GM12878 (cell line): ENCODE measurements at regions not wholly inside any gene's neighbourhood (a gene's known extent, or its start where the extent isn't known, plus 50 kb on each side); places are given as distances from the start of the nearest gene placed in this dataset.

Source experiments
- ATAC-seq: fragments of 200-7000 bp; cut with Tn5 transposase; 3 replicates; pipeline ENCODE4 v1.9.1; 2020; ENCODE audit warnings: mild to moderate bottlenecking, moderate library complexity
- BruUV-seq: library from RNA; stranded (reverse); fragments of 400-500 nt; replicated peaks from 2 replicates; lab custom pipeline; 2021; lab: Mats Ljungman, UMichigan
- CTCF ChIA-PET: fragments of 300-600 bp; sonication (Branson Sonifier 250); formaldehyde crosslinking; extraction: SDS; loops from one replicate; lab custom pipeline; 2021; ENCODE audit warnings: inconsistent platforms; lab: Yijun Ruan, JAX
- POLR2A ChIA-PET: fragments of 350-600 bp; formaldehyde crosslinking; extraction: SDS; loops from one replicate; lab custom pipeline; 2021; ENCODE audit warnings: inconsistent platforms; lab: Charles Lee
- RAD21 ChIA-PET: fragments of 300-600 bp; sonication (Branson Sonifier 250); formaldehyde crosslinking; loops from one replicate; lab custom pipeline; 2023; ENCODE audit warnings: antibody characterized with exemption; ENCODE audit not compliant: unreplicated experiment; lab: Charles Lee
- SMC1A ChIA-PET: fragments of 300-600 bp; sonication (Branson Sonifier 250); formaldehyde crosslinking; loops from one replicate; lab custom pipeline; 2023; ENCODE audit not compliant: unreplicated experiment, uncharacterized antibody; lab: Charles Lee
- DNase-seq: peaks from one replicate; pipeline ENCODE4 v3.0.0-alpha.2; 2011; ENCODE audit warnings: low read depth, low spot score
- FAIRE-seq: peaks from 3 replicates; lab custom pipeline; 2011; peaks lifted over from hg19 to GRCh38; lab: Jason Lieb, UNC
- H2AFZ ChIP-seq: 2 replicates; pipeline ENCODE4 v1.6.0; 2011; ENCODE audit warnings: low read depth, low read length, control low read depth; ENCODE audit not compliant: control insufficient read depth
- H3K27ac ChIP-seq: 2 replicates; pipeline ENCODE4 v1.5.1; 2011; ENCODE audit warnings: control low read depth; ENCODE audit not compliant: control insufficient read depth, insufficient read depth
- H3K27me3 ChIP-seq, 2 experiments: replicated peaks in 1 of 2; 2 replicates each; pipeline versions ENCODE4 v1.6.0 to v1.6.1; 2011; ENCODE audit warnings: low read length in 1 of 2; ENCODE audit not compliant: control insufficient read depth in 2 of 2, insufficient read depth in 2 of 2
- H3K36me3 ChIP-seq, 2 experiments: 2 replicates each; pipeline ENCODE4 v1.5.1; 2011; ENCODE audit warnings: low read length in 1 of 2; ENCODE audit not compliant: control insufficient read depth in 2 of 2, insufficient read depth in 2 of 2
- H3K4me1 ChIP-seq: 2 replicates; pipeline ENCODE4 v1.6.1; 2011; ENCODE audit warnings: mild to moderate bottlenecking, low read length, moderate library complexity, mixed read lengths; ENCODE audit not compliant: control insufficient read depth, insufficient read depth
- H3K4me2 ChIP-seq: 2 replicates; pipeline ENCODE4 v1.6.0; 2011; ENCODE audit warnings: control low read depth; ENCODE audit not compliant: control insufficient read depth, insufficient read depth
- H3K4me3 ChIP-seq: fragments of 200-600 bp; sonication (generic); 2 replicates; pipeline ENCODE4 v1.5.1; 2016
- H3K79me2 ChIP-seq: 2 replicates; pipeline ENCODE4 v1.6.0; 2011; ENCODE audit warnings: low read length; ENCODE audit not compliant: control insufficient read depth, insufficient read depth
- H3K9ac ChIP-seq: 2 replicates; pipeline ENCODE4 v1.8.0; 2011; ENCODE audit warnings: low read length, control low read depth, mixed read lengths; ENCODE audit not compliant: control insufficient read depth, insufficient read depth
- H3K9me3 ChIP-seq: replicated peaks from 3 replicates; pipeline ENCODE4 v1.5.1; 2011; ENCODE audit warnings: mild to moderate bottlenecking, low read length; ENCODE audit not compliant: control insufficient read depth, insufficient read depth
- H4K20me1 ChIP-seq: 2 replicates; pipeline ENCODE4 v1.6.0; 2011; ENCODE audit not compliant: control insufficient read depth, insufficient read depth
- CHD2 ChIP-seq: IDR thresholded peaks from 2 replicates; pipeline ENCODE4 v1.6.1; 2011; ENCODE audit warnings: low read depth, low read length, improper control_type of control experiment, borderline replicate concordance
- CREM ChIP-seq: IDR thresholded peaks from 2 replicates; pipeline ENCODE4 v1.6.1; 2014; ENCODE audit warnings: antibody characterized with exemption, low read depth
- HDGF ChIP-seq: fragments of 450-650 bp; IDR thresholded peaks from 2 replicates; pipeline ENCODE4 v1.6.1; 2016; ENCODE audit warnings: antibody characterized with exemption
- IKZF2 ChIP-seq, 2 experiments: fragments of 450-650 bp; IDR thresholded peaks; 2 replicates each; pipeline ENCODE4 v1.6.1; 2017; ENCODE audit warnings: mild to moderate bottlenecking in 2 of 2, moderate library complexity in 2 of 2
- JUNB ChIP-seq: IDR thresholded peaks from 2 replicates; pipeline ENCODE4 v1.6.1; 2016; ENCODE audit warnings: antibody characterized with exemption, mild to moderate bottlenecking
- MYB ChIP-seq: fragments of 150-350 bp; IDR thresholded peaks from 2 replicates; pipeline ENCODE4 v1.6.1; 2014; ENCODE audit warnings: mild to moderate bottlenecking, low read depth, low read length, borderline replicate concordance
- NFXL1 ChIP-seq: fragments of 450-650 bp; IDR thresholded peaks from 2 replicates; pipeline ENCODE4 v1.6.1; 2017; ENCODE audit warnings: antibody characterized with exemption, mild to moderate bottlenecking, borderline replicate concordance
- POLR2AphosphoS5 ChIP-seq: IDR thresholded peaks from 2 replicates; pipeline ENCODE4 v1.6.1; 2011; ENCODE audit warnings: mild to moderate bottlenecking, low read length, inconsistent platforms
- RAD21 ChIP-seq: IDR thresholded peaks from 2 replicates; pipeline ENCODE4 v1.6.1; 2011; ENCODE audit warnings: mild to moderate bottlenecking, low read depth, low read length, moderate library complexity; ENCODE audit not compliant: insufficient read depth
- SMAD1 ChIP-seq: fragments of 450-650 bp; IDR thresholded peaks from 2 replicates; pipeline ENCODE4 v1.6.1; 2018; ENCODE audit warnings: mild to moderate bottlenecking, low read depth; ENCODE audit not compliant: partially characterized antibody
- SMAD5 ChIP-seq: IDR thresholded peaks from 2 replicates; pipeline ENCODE4 v1.6.1; 2016; ENCODE audit warnings: antibody characterized with exemption, low read depth
- SMC3 ChIP-seq: IDR thresholded peaks from 2 replicates; pipeline ENCODE4 v1.6.1; 2011; ENCODE audit warnings: low read length, improper control_type of control experiment, borderline replicate concordance
- ZNF217 ChIP-seq: fragments of 450-650 bp; IDR thresholded peaks from 2 replicates; pipeline ENCODE4 v1.6.1; 2017; ENCODE audit warnings: antibody characterized with exemption, mild to moderate bottlenecking
- ZNF274 ChIP-seq: IDR thresholded peaks from one replicate; pipeline ENCODE4 v1.8.0; 2011; ENCODE audit not compliant: insufficient read length, insufficient read depth
- WGBS: methylation state at CpG from one replicate; pipeline ENCODE4 v1.1.6; 2016; ENCODE audit warnings: low lambda C conversion rate; ENCODE audit not compliant: insufficient replicate concordance, insufficient coverage; ENCODE audit errors: missing lambda C conversion rate; 5-methylcytosine and 5-hydroxymethylcytosine counted together
- in situ Hi-C: fragments of 300-500 bp; cut with MboI; formaldehyde crosslinking; loops from 9 replicates; pipeline ENCODE4 v1.14.3; 2018; ENCODE audit warnings: mixed read lengths
- intact Hi-C: fragments of 100-400 bp; cut with micrococcal nuclease; formaldehyde crosslinking; loops from one replicate; pipeline ENCODE4 v1.14.2; 2022; ENCODE audit not compliant: unreplicated experiment
- TF ChIP-seq, protein P1 (sequence below): IDR thresholded peaks from 2 replicates; pipeline ENCODE4 v1.6.1; 2012; ENCODE audit warnings: low read depth, low read length, improper control_type of control experiment
- TF ChIP-seq, protein P2 (sequence below): fragments of 450-650 bp; IDR thresholded peaks from 2 replicates; pipeline ENCODE4 v1.6.1; 2018; ENCODE audit warnings: borderline replicate concordance, mild to moderate bottlenecking; ENCODE audit not compliant: partially characterized antibody

DNA sequence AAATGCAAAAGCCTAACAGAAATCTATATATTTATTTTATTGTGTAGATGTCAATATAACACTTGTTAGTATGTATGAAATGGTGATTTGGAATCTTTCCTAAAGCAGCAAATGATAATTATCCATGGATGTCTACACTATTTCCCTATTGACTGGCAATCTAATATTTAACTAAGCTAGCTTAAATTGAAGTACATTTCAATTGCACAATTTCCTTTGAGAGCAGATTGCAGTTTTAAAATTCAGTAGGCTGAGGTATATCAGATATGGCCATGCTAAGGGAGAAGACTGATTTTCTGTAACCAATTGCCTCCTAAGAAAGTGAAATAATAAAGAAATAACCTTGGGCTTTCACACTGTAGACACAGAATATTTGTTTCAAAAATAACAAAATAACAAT lies 90.1 kb upstream of the KCNJ3 start (continued):
- TF ChIP-seq CREM = no peak

DNA sequence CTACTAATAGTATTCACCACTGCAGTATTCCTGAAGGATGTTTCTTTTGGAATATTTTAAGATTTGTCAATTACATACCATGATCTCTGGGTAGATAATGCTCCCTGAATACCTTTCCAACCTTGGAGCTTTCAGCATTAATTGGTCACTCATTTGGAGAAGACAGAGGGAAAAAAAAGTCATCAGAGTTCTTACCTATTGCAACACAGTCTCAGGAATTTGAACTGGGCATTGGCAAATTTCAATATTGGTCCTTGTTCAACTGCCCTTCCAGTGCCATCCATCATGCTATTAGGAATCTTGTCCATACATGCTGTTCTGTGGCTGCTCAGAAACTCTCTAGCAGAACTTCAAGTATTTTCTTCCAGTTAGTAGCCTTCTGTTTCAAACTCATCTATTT lies 83.6 kb upstream of the KCNJ3 start:
- RAD21 ChIA-PET = no interaction called here
- Histone ChIP-seq H3K9me3 (no peaks in the 10 kb centered on the region), H3K27ac (no peak overlapping the region), H3K9ac (no peak overlapping the region), H3K4me2 (no peak overlapping the region), H2AFZ (no peak overlapping the region), H3K27me3 (no peaks in the 10 kb centered on the region), H3K36me3 (no peaks in the 10 kb centered on the region), H4K20me1 (no peaks in the 10 kb centered on the region), H3K4me3 (no peak overlapping the region), H3K79me2 (no peaks in the 10 kb centered on the region), H3K4me1 (no peaks in the 10 kb centered on the region)
- SMC1A ChIA-PET = no interaction called here
- FAIRE-seq (no peak), DNase-seq (no peak), ATAC-seq (no peak)
- TF ChIP-seq CHD2 (no peak), IKZF2 (IDR thresholded peaks at IDR 0.05) (no peak), ZNF274 (no peak), JUNB (no peak), HDGF (no peak), POLR2AphosphoS5 (no peak)
- POLR2A ChIA-PET = no interaction called here
- intact Hi-C loops = loop anchor here (5.0 kb wide), 1 partner anchor 163 kb away; no protein-coding TSS in a partner anchor
- in situ Hi-C loops = no loop called here
- CTCF ChIA-PET = interaction anchor here (1.0 kb wide), 1 partner anchor 9 kb away, joined by 5 read pairs; no protein-coding TSS in a partner anchor
- BruUV-seq = no TSS peak

DNA sequence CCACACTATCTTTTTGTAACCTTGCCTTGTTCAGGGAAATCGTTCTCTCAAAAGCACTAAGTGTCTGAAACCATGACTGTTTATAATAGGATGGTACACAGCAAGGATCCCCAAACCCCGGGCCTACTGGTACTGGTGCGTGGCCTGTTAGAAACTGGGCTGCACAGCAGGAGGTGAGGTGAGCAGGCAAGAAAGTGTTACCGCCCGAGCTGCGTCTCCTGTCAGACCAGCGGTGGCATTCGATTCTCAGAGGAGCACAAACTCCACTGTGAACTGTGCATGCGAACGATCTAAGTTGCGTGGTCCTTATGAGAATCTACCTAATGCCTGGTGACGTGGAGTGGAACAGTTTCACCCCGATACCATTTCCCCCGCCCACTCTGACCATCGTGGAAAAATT lies 81.8 kb upstream of the KCNJ3 start:
- Histone ChIP-seq H2AFZ (no peak overlapping the region), H3K4me1 (no peaks in the 10 kb centered on the region), H3K9me3 (no peaks in the 10 kb centered on the region), H3K4me2 (no peak overlapping the region), H3K27ac (no peak overlapping the region), H3K36me3 (no peaks in the 10 kb centered on the region), H3K27me3 (no peaks in the 10 kb centered on the region), H3K4me3 (no peak overlapping the region), H4K20me1 (no peaks in the 10 kb centered on the region), H3K9ac (no peak overlapping the region), H3K79me2 (no peaks in the 10 kb centered on the region)
- BruUV-seq = no TSS peak
- ATAC-seq = no peak
- ChIA-PET POLR2A (no interaction called here), SMC1A (no interaction called here), CTCF (no interaction called here), RAD21 (no interaction called here)
- no peak for FAIRE-seq
- 17% methylated on average over 12 of the region's 15 CpGs for WGBS
- intact Hi-C loops (loop anchor here (5.0 kb wide), 1 partner anchor 164 kb away; no protein-coding TSS in a partner anchor), in situ Hi-C loops (no loop called here)
- DNase-seq = no peak
- TF ChIP-seq NFXL1 = no peak
- TF ChIP-seq RAD21 = no peak
- no peak for TF ChIP-seq MYB
- TF ChIP-seq SMAD1 = no peak
- no peak for TF ChIP-seq SMC3
- no peak for TF ChIP-seq SMAD5
- TF ChIP-seq, protein P1, sequence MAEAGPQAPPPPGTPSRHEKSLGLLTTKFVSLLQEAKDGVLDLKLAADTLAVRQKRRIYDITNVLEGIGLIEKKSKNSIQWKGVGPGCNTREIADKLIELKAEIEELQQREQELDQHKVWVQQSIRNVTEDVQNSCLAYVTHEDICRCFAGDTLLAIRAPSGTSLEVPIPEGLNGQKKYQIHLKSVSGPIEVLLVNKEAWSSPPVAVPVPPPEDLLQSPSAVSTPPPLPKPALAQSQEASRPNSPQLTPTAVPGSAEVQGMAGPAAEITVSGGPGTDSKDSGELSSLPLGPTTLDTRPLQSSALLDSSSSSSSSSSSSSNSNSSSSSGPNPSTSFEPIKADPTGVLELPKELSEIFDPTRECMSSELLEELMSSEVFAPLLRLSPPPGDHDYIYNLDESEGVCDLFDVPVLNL = no peak
- no peak for TF ChIP-seq ZNF217
- TF ChIP-seq, protein P2, sequence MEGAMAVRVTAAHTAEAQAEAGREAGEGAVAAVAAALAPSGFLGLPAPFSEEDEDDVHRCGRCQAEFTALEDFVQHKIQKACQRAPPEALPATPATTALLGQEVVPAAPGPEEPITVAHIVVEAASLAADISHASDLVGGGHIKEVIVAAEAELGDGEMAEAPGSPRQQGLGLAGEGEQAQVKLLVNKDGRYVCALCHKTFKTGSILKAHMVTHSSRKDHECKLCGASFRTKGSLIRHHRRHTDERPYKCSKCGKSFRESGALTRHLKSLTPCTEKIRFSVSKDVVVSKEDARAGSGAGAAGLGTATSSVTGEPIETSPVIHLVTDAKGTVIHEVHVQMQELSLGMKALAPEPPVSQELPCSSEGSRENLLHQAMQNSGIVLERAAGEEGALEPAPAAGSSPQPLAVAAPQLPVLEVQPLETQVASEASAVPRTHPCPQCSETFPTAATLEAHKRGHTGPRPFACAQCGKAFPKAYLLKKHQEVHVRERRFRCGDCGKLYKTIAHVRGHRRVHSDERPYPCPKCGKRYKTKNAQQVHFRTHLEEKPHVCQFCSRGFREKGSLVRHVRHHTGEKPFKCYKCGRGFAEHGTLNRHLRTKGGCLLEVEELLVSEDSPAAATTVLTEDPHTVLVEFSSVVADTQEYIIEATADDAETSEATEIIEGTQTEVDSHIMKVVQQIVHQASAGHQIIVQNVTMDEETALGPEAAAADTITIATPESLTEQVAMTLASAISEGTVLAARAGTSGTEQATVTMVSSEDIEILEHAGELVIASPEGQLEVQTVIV = no peak
